SHP77 treated with DMSO at 0.1 percent for 48 hours (cell line): ENCODE measurements at regions not wholly inside any gene's neighbourhood (a gene's known extent, or its start where the extent isn't known, plus 50 kb on each side); places are given as distances from the start of the nearest gene placed in this dataset.
"Not testable (repeated sequence)": the region's sequence is repeated elsewhere in the genome, so short reads cannot be mapped to it uniquely, and the experiment has no call there.

Source experiments
- DNase-seq: peaks from one replicate; lab custom pipeline; 2025; lab: John Stamatoyannopoulos, UW

DNA sequence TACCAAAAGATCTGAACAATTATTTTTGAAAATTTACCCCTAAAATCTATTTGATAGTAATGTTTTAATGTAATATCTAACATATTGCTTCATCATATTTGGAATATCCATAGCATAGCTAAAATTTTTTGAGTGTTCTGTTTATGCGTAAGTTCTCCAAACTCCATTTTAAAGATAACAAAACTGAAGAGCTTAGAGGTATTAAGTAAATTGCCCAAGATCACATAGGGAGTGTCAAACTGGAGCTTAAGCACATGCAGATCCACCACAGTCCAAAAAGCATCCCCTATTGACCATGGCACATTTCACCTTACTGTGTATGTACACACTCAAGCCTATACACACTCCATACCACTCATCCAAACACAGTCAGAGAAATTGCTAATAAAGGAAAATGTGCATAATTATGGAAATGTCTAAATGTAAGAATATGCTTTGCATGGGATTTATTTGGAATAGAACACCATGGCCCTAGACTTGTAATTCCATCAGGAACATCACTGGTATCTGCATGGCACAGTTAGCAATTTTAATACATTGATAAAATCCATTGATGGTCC, 85.2 kb upstream of the TGFBR2 start:
- no peak for DNase-seq

DNA sequence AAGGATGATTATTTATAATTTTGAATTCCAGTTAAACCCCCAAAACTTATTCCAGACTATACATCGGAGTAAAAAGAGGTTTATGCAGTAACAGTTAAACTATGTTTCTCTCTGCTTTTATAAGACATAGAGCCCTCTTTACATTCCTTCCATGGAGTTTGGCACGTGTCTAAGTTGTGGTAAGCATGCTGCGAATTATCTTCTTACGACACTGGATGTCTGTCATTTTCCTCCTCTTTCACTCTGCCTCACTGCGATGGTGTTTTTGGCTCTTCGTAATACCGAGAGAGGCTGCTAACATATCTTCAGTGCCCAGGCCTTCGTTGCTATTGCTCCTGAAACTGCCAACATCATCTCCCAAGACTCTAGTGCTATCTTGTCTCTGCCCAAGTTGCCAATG, 83.9 kb upstream of the TGFBR2 start:
- DNase-seq: no peak

DNA sequence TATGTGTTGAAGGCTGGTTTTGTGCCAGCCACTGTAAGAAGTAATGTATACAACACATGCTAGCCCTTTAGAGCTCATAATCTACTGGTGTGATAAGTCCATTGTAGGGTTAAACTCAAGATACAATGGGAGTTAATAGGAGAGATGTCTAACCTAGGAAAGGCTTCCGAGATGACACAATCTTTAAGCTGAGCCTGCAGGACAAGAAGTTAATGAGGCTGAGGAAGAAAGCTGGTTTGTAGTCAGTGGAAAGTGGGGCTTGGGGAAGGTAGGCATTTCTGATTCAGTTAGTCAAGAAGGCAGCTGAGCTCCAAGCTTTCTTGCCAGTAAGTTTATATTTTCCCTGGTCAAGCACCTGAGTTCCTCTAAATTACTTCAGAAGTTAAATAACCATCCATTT, 83.0 kb upstream of the TGFBR2 start:
- no peak for DNase-seq

DNA sequence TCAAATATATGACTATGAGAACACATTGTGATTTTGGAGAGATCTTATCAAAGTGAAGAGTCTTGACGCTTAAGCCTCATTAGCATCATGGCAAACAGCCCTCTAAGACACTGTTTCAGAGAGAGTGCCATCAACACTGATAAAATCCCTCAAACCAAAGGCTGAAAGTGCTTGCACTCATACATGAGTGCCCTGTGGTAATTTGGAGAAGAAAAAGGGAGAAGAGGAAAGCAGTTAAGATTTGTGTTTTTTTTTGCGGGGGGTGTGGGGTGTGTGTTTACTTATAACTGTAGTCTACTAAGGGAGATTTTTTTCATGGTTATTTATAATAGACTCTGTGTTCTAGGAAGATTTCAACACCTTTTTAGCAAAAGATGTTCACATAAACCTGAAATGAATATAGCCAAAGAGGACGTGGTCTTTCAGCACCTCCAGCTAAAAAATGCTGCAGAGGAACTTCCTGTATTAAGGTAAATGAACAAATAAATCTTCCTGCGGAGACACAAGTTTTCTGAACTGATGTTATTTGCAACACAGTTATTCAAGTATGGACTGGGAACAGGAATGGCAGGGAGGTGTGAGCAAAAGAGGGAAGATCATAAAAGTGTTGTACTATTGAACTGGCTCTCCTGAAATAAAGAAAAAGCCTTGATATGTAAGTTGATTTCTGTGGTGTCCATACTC, 81.9 kb upstream of the TGFBR2 start:
- no peak for DNase-seq

DNA sequence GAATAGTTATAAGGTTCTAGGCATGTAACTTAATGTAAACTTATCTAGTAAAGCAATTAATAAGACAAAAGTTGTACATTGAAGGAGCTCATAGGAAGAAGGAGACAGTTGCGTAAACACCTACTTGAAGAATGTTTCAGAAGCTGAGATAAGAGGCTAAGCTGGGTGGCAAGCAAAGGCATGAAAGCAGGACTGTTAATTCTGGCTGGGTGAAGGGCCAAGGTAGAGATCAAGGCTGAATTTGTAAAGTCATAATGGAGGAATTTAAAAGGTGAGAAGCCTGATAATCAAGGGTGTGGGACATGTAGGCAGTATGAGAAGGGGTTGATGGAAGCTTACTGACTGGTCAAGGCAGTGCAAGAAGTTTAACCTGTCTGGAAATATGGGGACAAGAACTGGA, 80.4 kb upstream of the TGFBR2 start:
- DNase-seq: no peak

DNA sequence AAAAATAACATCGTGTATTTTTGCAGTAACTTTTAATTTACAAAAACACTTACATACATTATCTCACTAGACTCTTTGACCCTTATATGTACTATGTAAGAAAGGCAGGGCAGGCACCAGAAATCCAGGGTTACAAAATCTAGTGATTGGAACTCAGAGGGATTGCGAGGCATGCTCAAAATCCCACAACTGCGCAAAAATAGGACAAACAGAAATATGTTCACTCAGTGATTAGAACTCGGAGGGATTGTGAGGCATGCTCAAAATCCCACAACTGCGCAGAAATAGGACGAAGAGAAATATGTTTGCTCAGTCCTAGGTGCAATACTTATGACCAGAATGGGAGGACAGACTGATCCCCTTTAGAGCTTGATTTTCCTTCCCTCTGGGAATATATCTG, 79.2 kb upstream of the TGFBR2 start:
- no peak for DNase-seq

DNA sequence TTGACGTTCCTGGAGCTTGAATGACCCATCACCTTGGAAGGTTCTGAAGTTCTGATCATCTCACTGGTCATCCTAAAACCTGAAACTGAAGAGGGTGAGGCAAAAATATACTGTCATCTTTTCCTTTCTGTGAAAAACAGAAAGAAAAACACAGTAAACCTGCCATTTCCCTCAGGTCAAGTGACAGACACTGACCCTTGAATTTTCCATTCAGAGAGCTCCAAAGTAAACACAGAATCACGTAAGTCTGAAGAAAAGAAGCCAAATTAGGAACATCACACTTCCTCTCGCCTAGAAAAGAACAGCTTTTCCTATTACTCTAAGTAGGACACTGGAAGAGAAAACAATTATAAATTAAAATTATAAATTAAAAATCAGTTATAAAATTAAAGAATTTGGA, 78.7 kb upstream of the TGFBR2 start:
- DNase-seq: no peak

DNA sequence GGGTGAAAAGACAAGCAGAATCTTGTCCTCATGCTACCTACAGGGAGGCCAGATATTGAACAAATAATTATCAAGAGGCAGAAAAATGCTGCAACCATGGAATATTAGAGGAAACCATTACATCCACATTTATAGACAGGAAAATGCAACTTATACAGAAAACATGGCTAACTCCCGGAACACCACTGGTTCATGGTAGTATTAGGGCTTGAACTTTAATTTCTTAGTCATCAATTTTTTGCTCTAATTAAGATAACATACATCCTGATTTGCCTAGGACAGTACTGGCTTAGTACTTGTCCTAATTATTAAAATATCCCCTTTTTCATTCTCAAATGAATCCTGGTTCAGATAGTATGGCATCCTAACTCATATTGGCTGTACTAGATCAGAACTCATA, 76.3 kb upstream of the TGFBR2 start:
- no peak for DNase-seq

DNA sequence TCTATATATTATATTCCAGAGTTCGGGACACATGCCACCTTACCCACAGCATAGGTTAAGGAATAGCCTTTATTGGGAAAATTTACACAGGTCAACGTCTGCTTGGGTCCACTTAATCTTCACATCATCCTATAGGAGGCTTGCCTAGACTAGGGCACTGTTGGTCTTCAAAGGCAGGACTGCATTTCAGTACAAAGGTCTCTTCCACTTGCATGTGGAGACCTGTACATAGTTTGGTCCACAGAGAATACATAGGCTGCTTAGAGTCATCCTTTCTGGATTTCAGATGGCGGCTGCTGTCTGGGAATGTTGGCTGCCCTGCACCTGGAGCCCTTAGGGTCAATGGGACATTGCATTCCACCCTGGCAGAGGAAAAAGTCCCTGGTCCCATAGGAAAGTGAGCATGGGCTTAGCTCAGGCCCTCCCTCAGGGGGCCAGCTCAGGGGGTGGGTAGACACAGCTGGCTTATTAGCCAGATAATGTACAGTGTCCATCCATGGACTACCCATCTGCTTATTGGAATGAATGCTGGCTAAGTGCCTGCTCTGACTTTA, 75.3 kb upstream of the TGFBR2 start:
- no peak for DNase-seq

DNA sequence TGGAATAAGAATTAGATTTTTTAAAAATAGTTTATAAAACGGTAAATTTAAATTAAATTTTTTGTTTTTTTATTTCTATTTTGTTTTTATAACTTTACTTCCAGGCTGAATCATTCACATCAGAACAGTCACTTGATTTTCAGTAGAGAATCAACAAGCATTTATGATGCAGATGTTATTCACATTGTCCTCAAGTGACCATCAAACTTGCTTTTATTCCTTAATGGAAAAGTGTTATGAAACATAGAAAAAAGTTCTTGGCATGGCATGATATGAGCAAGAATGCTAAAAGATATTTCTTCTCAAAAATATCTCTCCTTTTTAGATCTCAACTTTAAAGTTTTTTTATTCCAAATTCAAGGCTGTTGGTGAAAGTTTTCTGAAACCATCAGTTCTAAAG, 70.9 kb upstream of the TGFBR2 start:
- no peak for DNase-seq

DNA sequence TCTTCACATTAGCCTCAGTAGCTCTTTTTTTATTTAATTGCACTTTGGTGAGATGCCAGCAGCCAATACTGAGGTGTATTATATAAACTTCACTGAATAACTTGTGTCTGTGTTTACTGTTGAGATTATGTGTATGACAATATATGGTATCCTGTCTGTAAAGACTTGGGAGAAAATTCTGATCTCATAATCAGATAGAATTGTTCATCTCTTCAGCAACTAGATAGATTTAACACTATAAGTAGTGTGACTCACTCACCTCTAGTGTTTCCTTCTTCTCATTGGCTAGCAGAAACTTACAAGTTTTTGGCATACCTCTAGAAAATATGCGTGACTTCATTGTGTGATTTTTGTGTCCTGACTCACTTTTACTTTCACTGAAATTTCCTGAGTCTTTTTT, 67.6 kb upstream of the TGFBR2 start:
- no peak for DNase-seq

DNA sequence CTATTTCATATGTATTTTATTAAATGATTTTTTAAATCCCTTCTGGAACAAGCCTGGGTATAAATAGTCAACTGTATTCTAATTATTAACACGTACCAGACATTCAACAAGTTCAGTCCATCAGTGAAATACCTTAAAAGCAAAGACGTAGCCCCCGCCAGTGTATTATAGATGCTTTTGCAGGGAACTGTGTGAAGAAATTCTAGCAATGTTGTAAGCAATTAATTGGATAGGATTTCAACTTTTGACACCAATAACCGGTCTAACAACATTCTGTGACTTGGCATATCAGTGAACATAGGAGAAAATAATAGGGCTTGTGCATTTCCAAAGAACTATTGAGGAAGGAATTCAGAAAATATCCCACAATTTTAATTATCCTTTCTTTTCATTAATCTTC, 67.2 kb upstream of the TGFBR2 start:
- DNase-seq: no peak

DNA sequence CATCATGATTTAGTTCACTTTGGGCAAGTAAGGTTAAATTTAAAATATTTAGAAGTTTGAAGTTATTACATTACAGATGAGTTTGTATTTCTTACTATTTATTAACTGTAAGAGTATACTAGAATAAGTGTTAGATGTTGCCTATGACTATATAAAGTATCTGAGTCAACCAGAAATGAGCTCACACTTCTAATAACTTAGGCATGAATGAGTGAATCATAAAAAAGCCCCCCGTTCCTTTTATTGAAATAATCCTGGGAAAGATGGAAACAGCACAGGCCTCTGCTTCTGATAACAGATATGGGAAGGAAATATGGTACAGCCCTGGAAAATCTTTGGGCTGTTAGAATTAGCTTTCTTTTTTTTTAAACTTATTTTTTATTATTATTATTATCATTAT, 66.6 kb upstream of the TGFBR2 start:
- DNase-seq: no peak

DNA sequence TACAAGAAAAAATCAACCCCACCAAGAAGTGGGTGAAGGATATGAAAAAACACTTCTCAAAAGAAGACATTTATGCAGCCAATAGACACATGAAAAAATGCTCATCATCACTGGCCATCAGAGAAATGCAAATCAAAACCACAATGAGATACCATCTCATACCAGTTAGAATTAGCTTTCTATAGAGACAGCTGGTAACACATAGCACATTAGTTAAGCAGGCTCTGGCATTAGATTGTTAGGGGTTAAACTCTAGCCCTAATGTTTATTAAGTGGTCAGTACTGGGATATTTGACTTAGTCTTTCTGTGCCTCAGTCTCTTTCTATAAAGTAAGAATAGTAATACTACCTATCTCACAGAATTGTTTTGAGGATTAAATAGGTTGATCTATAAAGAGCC, 65.2 kb upstream of the TGFBR2 start:
- not testable (repeated sequence) for DNase-seq

DNA sequence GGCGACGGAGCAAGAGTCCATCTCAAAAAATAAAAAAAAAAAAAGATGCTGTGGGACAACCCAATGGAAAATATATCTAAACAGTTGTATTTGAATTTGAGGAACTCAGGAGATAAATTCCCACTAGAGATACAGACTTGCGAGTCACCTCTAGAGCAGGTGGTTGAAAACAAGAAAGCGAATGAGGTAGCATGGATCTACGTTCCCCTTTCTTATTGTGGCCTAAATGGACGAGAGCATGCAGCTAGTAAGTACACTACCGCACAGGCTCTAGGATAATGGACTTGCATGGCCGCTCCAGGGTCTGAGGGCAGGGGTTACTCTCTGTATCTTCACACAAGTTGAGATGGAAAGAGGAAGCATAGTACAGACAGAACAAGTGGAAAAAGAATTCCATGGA, 63.5 kb upstream of the TGFBR2 start:
- no peak for DNase-seq

DNA sequence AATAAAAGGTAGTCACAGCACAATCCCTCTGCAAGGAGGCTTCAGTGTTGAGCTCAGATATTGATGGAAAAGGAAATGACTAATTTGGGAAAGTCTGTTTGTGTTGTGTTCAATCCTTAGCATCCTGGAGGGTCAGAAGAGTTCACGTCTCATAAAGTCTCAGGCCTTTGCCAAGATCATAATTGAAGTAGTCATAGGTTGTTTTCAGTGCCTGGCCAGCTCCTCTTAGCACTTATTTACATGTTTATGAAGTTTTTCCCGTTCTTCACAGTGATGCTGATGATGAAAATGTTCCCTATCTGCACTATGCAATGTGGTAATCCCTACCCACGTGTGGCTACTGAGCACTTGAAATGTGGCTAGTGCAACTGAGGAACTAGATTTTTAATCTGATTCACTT, 61.6 kb upstream of the TGFBR2 start:
- no peak for DNase-seq

DNA sequence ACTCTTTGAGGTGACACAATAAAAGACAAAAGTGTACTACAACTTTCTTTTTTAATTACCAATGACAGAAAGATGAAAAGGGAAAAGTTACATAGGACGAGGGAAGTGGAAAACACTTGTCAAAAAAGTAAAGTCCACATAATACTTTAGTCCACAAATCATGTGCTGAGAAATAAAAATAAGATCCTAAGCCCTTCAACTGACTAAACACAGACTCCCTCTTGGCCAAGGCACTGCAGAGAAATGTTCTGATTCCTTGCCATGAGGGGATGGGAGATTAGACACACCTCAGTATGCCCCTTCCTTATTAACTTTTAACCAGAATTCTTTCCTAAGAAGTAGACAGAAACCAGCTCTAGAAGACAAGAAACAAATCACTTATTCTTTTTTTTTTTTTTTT, 59.5 kb upstream of the TGFBR2 start:
- no peak for DNase-seq

DNA sequence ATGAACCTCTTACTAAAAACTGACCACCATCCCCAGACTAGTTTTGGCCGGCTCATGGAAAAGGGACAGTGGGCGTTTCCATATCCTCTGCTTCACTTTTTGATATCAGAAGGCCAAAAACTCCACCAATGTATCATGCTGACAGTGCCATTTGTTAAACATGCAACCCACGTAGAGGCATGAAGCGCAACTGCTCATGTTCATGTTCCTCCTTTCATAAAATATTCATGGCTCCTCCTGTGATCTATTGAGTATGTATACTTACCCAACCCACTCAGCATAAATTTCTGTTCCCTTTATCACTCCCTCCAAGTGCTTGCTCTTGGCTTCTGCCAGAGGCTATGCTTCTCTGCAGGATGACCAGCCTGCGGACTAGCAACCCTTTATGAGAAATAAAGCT, 58.7 kb upstream of the TGFBR2 start:
- DNase-seq: no peak

DNA sequence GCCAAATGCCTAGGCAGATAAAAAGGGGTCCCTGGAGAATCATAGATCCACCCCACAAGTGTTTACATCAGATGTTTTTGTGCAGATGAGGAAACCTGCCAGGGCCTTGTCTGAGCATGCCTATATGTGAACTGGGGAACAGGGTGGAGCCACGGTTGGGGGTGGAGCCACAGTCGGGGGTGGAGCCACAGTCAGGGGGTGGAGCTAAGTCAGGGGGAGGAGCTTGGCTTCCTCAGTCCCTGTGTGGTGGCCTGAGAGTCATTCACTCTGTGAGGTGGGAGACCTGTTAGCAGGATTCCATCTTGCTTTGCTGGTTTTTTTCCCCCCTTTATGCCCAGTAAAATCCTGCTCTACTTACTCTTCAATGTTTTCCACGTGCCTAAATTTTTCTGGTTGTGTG, 57.8 kb upstream of the TGFBR2 start:
- DNase-seq: no peak

DNA sequence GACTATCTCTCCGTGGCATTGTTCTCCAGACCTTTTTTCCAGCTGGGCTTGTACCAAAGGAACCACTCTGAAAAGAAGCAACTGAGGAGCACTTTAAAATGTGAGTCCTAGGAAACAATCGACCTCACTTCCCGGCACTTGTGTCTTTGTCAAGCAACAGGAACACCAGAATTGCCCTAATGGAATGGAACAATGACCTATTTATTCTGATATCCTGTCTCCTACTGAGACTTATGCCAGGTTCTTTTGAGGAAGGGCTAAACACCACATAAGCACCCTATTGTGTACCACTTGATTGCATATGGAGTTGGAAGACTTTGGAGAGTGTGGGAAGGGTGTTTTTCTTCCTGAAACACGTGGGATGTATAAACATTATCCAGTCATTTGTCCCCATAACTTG, 56.8 kb upstream of the TGFBR2 start:
- no peak for DNase-seq

DNA sequence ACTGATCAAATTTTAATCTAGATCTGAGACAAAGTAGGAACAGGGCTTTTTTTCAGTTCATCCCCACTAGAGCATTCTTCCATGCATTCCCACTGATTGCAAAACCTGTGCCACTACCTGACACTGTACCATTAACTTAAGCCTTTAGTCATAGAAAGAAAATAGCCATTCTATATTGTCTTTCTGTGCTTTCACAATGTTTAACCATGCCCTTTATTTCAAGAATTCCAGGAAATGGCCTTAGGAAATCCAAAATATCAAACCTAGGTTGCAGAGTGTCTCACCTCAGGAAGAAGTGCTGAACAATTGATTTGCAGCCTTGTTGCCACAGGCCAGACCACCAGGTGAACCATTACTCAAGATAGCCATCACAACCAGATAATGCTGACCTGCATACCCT, 56.2 kb upstream of the TGFBR2 start:
- no peak for DNase-seq

DNA sequence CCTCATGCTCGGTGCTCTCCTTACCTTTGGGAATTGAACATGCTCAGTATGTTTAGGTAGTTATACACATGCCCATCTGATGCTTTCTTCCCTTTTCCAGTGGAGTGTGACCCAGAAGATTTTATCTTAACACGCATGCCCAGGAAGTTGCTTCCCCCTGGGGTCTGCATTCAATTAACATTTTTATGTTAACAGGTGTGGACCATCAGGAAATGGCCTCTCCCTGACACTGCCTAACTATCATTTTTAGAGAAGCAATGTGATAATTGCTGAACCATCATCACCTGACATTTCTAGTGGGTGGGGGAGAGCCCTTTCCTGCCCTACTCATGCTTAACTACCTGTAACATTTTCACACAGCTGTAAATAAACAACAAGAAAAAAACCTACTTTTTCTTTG, 55.1 kb upstream of the TGFBR2 start:
- no peak for DNase-seq

DNA sequence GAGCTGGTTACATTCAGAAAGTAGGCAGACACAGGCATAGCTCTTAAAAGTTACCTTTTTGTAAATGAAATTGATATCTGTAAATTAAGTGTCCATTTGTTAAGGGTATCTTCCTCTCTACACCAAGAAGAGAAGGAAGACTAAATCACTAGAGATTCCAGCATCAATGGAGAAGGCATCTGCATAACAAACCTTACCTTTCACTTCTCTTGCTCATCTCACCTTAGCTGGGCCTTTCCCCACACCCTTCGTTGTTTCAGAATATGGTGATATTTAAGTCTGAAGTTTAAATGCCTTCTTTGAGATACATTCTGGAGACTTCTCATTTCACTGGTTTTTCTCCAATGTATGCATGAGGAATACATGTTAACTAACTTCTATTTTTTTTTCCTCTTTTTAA, 54.5 kb upstream of the TGFBR2 start:
- no peak for DNase-seq

DNA sequence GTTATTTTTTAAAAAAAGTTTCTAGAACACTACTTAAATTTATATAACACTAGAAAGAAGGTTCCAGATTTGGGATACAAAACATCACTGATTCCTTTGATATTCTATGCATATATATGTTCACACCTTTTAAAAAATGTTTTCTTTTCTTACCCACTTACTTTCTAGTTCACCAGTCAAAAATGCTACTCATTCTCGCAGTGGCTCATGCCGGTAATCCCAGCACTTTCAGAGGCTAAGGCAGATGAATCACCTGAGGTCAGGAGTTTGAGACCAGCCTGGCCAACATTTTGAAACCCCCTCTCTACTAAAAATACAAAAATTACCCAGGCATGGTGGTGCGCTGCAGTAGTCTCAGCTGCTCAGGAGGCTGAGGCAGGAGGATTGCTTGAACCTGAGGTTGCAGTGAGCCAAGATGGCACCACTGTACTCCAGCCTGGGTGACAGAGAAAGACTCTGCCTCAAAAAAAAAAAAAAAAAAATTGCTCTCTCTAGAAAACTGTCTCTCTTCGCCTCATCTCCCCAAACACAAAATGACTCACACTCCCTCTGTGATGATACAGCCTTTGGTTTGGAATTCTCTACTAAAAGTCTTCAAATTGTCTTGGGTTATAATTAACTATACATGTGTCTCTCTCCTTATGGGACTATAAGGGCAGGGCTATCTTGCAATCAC, 52.6 kb upstream of the TGFBR2 start:
- DNase-seq: no peak
